PFSK-1 (cell line): ENCODE measurements at regions not wholly inside any gene's neighbourhood (a gene's known extent, or its start where the extent isn't known, plus 50 kb on each side); places are given as distances from the start of the nearest gene placed in this dataset.

ENCODE experiments used
- FOXP2 ChIP-seq: optimal IDR thresholded peaks from 2 replicates; pipeline ENCODE3; 2011; ENCODE audit warnings: borderline replicate concordance, control low read depth, inconsistent platforms; ENCODE audit not compliant: insufficient read depth; ENCODE audit errors: extremely low read length, extremely low read depth
- POLR2AphosphoS5 ChIP-seq: IDR thresholded peaks from 2 replicates; pipeline ENCODE4 v1.6.1; 2012; ENCODE audit warnings: low read depth, mild to moderate bottlenecking, control low read depth, low read length, moderate library complexity
- SIN3A ChIP-seq: IDR thresholded peaks from 2 replicates; pipeline ENCODE4 v1.6.1; 2012; ENCODE audit warnings: mild to moderate bottlenecking, low read length, moderate library complexity, borderline replicate concordance; ENCODE audit not compliant: insufficient read depth
- TAF1 ChIP-seq: IDR thresholded peaks from 2 replicates; pipeline ENCODE4 v1.6.1; 2012; ENCODE audit warnings: low read length, control low read depth, borderline replicate concordance; ENCODE audit not compliant: insufficient read depth
- TF ChIP-seq, protein P1 (sequence below), 2 experiments: IDR thresholded peaks; 2 replicates each; pipeline versions ENCODE4 v1.6.1 to v1.8.0; 2011 to 2012; ENCODE audit warnings: low read depth in 2 of 2, low read length in 2 of 2, control low read depth in 1 of 2, inconsistent platforms in 1 of 2, mild to moderate bottlenecking in 1 of 2, moderate library complexity in 1 of 2; ENCODE audit not compliant: insufficient read depth in 1 of 2

DNA sequence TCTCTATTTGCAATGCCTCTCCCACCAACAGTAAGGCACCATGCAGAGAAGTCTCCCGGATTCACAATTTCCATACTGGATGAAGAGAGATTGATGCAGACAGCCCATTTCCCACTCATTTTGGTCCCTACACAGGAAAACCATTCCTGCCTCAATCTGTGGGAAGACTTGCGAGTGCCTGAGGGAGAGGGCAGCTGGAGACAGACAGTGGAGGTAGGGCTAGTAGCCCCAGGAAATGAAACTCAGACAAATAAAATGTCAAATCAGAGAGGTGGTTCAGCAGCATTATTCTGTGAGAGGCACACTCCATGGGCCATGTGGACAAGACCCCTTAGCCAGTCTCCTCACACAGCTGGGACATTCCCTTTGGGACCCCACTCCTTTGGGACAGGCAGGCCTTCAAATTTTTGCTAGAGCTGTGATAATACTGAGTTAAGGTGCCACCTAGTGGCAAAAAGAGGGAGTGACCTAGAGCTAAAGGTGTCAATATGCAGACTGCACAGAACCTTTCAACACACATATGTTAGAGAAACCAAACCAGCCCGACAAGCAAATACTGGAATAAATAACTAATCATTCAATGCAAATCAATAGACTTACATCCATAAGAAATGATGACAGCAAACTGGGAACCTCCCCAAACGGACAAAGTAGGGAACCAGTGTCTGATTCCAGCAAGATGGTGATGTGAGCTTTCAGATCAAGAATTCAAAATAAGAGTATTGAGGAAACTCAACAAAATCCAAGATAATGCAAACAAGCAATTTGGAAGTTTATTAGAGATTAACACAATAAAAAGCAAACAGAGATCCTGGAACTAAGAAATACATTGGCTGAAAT is 1865.3 kb upstream of the AGA start:
- TF ChIP-seq, protein P1, sequence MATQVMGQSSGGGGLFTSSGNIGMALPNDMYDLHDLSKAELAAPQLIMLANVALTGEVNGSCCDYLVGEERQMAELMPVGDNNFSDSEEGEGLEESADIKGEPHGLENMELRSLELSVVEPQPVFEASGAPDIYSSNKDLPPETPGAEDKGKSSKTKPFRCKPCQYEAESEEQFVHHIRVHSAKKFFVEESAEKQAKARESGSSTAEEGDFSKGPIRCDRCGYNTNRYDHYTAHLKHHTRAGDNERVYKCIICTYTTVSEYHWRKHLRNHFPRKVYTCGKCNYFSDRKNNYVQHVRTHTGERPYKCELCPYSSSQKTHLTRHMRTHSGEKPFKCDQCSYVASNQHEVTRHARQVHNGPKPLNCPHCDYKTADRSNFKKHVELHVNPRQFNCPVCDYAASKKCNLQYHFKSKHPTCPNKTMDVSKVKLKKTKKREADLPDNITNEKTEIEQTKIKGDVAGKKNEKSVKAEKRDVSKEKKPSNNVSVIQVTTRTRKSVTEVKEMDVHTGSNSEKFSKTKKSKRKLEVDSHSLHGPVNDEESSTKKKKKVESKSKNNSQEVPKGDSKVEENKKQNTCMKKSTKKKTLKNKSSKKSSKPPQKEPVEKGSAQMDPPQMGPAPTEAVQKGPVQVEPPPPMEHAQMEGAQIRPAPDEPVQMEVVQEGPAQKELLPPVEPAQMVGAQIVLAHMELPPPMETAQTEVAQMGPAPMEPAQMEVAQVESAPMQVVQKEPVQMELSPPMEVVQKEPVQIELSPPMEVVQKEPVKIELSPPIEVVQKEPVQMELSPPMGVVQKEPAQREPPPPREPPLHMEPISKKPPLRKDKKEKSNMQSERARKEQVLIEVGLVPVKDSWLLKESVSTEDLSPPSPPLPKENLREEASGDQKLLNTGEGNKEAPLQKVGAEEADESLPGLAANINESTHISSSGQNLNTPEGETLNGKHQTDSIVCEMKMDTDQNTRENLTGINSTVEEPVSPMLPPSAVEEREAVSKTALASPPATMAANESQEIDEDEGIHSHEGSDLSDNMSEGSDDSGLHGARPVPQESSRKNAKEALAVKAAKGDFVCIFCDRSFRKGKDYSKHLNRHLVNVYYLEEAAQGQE (IDR thresholded peaks at IDR 0.05; ENCODE audit: insufficient read depth in 1 of 2, low read depth in 2 of 2, low read length in 2 of 2), result no peak
- TF ChIP-seq SIN3A (no peak), FOXP2 (no peak), TAF1 (no peak), POLR2AphosphoS5 (no peak)

DNA sequence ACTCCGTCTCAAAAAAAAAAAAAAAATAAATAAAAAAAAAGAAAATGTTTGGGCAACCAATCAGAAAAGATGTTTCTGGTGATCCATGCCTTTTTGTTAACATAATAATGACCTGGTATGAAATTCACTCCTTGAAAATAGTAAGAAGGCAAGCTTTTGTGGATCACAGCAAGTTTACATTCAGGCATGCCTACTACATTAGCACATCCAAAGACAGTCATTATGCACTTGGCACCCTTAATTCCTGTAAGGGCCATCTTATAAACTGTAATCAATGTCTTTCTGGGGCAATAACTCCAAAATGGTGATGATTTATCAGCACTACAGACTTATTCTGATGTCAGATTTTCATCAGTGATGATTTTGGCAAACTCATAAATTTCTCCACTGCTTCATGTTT is 1871.6 kb upstream of the AGA start:
- no peak for TF ChIP-seq POLR2AphosphoS5
- no peak for TF ChIP-seq TAF1
- TF ChIP-seq SIN3A, result no peak
- no peak for TF ChIP-seq FOXP2
- TF ChIP-seq, protein P1 (IDR thresholded peaks at IDR 0.05; ENCODE audit: insufficient read depth in 1 of 2, low read depth in 2 of 2, low read length in 2 of 2), result no peak

DNA sequence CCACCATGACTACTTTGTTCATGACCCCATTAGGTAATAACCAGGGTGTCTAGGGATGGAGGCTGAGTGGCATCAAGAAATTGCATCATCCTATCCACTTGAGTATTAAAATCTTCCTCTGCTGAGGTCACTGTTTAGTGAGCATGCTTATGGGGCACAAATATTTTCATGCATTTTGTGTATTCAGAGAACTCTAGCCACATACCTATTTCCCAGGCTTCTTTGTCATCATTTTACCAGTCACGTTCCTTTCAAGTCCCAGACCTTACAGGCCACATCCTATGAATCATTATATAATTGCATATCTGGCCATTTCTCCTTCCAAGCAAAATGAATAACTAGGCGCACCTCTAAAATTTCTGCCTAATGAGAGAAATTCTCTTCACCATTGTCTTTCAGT is 1882.9 kb upstream of the AGA start:
- no peak for TF ChIP-seq SIN3A
- no peak for TF ChIP-seq POLR2AphosphoS5

DNA sequence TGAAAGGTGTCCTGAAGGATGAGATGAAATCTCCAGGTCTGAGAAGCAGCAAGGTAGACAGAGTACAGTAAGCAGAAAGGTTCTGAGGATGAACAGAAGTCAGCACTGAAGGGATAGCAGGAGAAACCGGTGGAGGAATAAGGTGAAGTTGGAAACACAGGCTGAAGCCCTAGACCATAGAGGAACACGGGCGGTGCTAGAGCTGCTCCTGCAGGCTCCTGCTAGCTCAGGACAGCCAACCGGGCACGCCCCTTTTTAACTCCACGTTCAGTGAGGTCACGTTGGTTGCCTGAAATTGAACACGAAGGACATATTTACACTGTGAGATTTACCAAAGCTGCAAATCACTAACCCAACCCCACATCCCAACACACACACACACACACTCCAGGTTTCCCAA is 1886.4 kb upstream of the AGA start:
- TF ChIP-seq SIN3A (no peak), FOXP2 (no peak), POLR2AphosphoS5 (no peak), TAF1 (no peak)
- TF ChIP-seq, protein P1 (IDR thresholded peaks at IDR 0.05; ENCODE audit: insufficient read depth in 1 of 2, low read depth in 2 of 2, low read length in 2 of 2), result no peak

DNA sequence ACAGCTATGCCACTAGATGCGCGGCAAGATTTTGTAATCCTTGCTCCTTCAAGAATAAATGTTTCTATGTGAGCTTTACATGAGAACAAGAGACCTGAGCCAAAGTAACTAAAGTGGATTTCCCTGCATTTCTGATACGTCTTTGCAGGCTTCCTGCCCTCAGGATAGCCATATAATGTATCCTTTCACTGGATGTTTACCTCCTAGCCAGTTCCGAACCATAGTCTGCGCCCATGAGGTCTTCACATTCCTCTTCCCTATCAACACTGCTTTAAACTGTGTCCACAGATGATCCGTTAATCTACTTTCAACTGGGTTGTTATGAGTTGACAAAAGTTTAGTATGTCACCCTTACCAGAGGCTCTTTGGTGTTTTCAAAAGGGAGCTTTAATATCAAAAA is 1889.1 kb upstream of the AGA start:
- TF ChIP-seq, protein P1 (IDR thresholded peaks at IDR 0.05; ENCODE audit: insufficient read depth in 1 of 2, low read depth in 2 of 2, low read length in 2 of 2), result no peak
- TF ChIP-seq POLR2AphosphoS5 (no peak), SIN3A (no peak)
